Muscle of leg (tissue), 3 donors: ENCODE measurements at regions not wholly inside any gene's neighbourhood (a gene's known extent, or its start where the extent isn't known, plus 50 kb on each side); places are given as distances from the start of the nearest gene placed in this dataset.

Experiments used
- DNase-seq: peaks from one replicate; pipeline ENCODE4 v3.0.0; 2013
- H3K27ac ChIP-seq: one replicate; pipeline ENCODE4 v1.5.1; 2013; ENCODE audit warnings: mild to moderate bottlenecking, low read length, control low read depth
- H3K27me3 ChIP-seq: one replicate; pipeline ENCODE4 v1.6.1; 2013; ENCODE audit warnings: low read length; ENCODE audit not compliant: control insufficient read depth, insufficient read depth
- H3K36me3 ChIP-seq: one replicate; pipeline ENCODE4 v1.6.1; 2013; ENCODE audit warnings: low read length; ENCODE audit not compliant: control insufficient read depth, insufficient read depth
- H3K4me1 ChIP-seq: one replicate; pipeline ENCODE4 v1.6.1; 2013; ENCODE audit warnings: low read length; ENCODE audit not compliant: control insufficient read depth, insufficient read depth
- H3K4me3 ChIP-seq: one replicate; pipeline ENCODE4 v1.5.1; 2013; ENCODE audit warnings: low read length, control low read depth
- H3K9me3 ChIP-seq: replicated peaks from 2 replicates; pipeline ENCODE4 v1.6.1; 2013; ENCODE audit warnings: low read depth, low read length; ENCODE audit not compliant: control insufficient read depth
- WGBS: methylation state at CpG from one replicate; pipeline ENCODE4 v1.1.5; 2013; ENCODE audit warnings: missing lambda C conversion rate; ENCODE audit not compliant: insufficient coverage; 5-methylcytosine and 5-hydroxymethylcytosine counted together

DNA sequence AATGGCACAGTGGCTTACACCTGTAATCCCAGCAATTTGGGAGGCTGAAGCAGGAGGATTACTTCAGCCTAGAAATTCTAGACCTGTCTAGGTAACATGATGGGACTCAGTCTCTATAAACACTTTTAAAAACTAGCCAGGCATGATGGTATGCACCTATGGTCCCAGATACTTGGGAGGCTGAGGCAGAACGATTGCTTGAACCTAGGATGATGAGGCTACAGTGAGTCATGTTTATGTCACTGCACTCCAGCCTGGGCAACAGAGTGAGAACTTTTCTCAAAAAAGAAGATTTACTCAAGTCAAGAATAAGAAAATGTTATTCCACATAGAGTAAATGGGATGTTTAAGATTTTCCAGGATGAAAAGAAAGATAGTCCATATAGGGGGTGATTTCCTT, 158.6 kb downstream of the HNMT start:
- no peak for DNase-seq
- Histone ChIP-seq H3K36me3 (no peaks in the 10 kb centered on the region), H3K27ac (no peak overlapping the region), H3K4me3 (no peak overlapping the region), H3K27me3 (no peaks in the 10 kb centered on the region), H3K4me1 (no peaks in the 10 kb centered on the region), H3K9me3 (no peaks in the 10 kb centered on the region)
- no CpG with 5 or more reads among the region's 1 CpG for WGBS

DNA sequence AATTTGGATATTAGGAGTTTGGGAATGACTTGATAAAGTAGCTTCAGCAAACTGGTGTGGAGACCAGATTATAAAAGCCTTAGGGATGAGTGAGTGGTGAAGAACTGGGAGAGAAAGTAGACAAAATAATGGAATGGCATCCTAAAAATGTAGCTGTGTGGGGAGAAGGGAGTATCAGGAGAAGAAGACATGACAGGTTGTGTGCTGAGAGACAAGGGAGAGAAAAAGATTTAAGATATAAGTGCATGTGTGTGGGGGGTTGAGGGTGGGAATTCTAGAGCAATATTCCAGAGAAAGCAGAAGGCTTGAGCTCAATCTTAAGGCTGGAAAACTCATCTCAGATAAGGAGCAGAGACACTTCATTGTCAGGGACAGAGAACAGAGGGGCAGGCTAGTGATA, 159.5 kb downstream of the HNMT start:
- Histone ChIP-seq H3K9me3 (no peaks in the 10 kb centered on the region), H3K4me3 (no peak overlapping the region), H3K36me3 (no peaks in the 10 kb centered on the region), H3K27me3 (no peaks in the 10 kb centered on the region), H3K4me1 (no peaks in the 10 kb centered on the region), H3K27ac (no peak overlapping the region)
- DNase-seq = no peak

DNA sequence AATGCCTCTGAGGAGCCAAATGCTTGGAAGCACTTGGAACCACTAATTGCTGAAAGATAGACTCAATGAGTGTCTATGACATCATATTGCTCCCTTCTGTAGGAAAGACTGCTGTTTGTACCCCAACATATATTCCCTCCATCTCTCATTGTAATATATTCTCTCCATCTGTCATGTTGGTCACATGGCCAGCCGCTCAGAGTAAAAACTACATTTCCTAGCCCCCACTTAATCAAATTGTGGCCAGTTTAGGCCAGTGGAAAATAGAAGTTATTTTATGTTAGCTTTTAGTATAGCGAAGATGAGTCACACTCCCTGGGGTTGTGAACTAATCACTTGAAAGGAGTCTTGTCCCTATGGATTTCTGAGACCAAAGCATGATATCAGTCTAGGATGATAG, 160.2 kb downstream of the HNMT start:
- no peak overlapping the region for H3K4me3 ChIP-seq
- no peaks in the 10 kb centered on the region for H3K9me3 ChIP-seq
- no peaks in the 10 kb centered on the region for H3K4me1 ChIP-seq
- no CpG with 5 or more reads among the region's 2 CpGs for WGBS
- H3K27me3 ChIP-seq = no peaks in the 10 kb centered on the region
- no peak for DNase-seq
- no peaks in the 10 kb centered on the region for H3K36me3 ChIP-seq
- no peak overlapping the region for H3K27ac ChIP-seq

DNA sequence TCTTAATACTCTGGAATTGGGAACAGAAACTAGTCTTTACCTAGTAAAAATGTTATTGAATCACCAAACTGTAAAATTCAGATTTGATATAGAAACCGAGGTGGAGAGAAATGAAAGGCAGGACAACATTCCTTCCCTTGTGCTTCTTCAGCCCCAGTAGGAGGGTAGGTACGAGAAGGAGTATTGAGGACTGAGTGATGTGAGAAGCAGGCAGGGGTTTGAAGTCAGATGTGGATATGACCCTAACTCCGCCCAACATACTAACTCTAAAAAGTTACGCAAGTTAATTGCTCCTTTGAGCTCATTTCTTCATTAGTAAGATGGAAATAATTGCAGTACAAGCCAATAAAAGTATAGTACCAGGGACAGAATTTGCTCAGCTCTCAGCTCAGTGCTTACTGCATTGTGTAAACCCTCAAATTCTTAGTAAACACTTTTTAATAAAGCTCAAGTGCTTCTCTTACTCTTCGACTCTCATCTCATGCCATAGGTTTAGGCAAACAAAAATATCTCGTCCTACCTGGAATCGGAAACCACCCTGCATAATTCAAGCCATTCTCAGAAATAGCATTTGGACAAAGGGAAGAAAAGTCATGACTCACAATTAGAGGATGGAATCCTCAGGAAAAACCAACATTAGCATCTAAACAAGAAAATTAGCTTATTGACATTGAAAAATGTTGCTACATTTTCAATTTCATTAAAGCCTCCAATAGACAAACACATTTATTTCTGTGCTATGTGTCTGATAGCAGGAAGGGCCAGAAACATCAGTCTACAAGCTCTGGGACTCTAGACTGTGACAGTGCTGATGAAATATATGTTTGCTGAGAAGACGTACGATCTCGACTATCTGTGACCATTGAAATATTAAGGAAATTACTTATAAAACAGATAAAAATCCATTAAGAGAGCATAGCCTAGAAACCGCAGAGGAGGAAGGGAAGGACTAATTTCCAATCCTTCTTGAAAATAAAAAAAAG, 161.3 kb downstream of the HNMT start:
- Histone ChIP-seq H3K27ac (no peak overlapping the region), H3K4me3 (no peak overlapping the region), H3K36me3 (no peaks in the 10 kb centered on the region), H3K4me1 (no peaks in the 10 kb centered on the region), H3K27me3 (no peaks in the 10 kb centered on the region), H3K9me3 (no peaks in the 10 kb centered on the region)
- DNase-seq = no peak
- no CpG with 5 or more reads among the region's 11 CpGs for WGBS

DNA sequence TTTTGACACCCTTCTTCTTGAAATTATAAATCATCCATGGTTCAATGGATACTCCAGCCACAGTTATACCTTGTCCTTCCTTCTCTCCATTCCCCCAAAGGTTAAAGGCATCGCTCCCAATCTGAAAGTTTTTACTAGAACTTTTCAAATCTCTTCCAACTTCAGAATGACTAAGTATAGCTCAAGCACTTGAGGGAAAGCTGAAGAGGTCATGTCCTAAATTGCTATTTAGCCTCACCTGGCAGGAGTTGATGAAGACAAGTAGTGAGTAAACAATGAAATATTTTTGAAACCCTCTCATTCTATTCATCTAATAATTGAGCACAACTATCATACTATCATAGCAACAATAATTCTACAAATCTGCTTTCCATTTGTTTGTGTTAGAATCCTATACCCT, 167.8 kb downstream of the HNMT start:
- WGBS = no CpG with 5 or more reads among the region's 1 CpG
- Histone ChIP-seq H3K9me3 (no peaks in the 10 kb centered on the region), H3K4me3 (no peak overlapping the region), H3K27me3 (no peaks in the 10 kb centered on the region), H3K27ac (no peak overlapping the region), H3K4me1 (no peaks in the 10 kb centered on the region), H3K36me3 (no peaks in the 10 kb centered on the region)
- DNase-seq = no peak

DNA sequence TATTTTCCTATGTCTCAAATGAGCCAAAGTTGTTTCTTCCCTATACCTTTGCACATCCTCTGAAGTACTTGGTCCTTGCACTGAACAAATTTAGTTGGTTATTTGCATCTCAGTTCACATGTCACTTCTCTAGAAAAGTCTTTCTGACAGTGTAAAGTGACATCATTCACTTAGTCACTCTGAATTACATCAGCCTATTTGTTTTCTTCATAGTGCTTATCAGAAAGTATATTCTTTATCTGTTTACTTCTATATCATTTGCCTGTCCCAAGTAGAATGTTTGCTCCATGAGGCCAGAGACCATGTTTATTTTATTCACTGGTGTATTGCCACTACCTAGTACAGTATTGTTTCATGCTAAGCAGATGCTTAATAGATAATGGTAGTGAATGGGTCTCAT, 173.7 kb downstream of the HNMT start:
- no peaks in the 10 kb centered on the region for H3K4me1 ChIP-seq
- DNase-seq = peak; percentile 8
- H3K27me3 ChIP-seq = no peaks in the 10 kb centered on the region
- H3K36me3 ChIP-seq = no peaks in the 10 kb centered on the region
- H3K4me3 ChIP-seq = no peak overlapping the region
- no peaks in the 10 kb centered on the region for H3K9me3 ChIP-seq
- no peak overlapping the region for H3K27ac ChIP-seq

DNA sequence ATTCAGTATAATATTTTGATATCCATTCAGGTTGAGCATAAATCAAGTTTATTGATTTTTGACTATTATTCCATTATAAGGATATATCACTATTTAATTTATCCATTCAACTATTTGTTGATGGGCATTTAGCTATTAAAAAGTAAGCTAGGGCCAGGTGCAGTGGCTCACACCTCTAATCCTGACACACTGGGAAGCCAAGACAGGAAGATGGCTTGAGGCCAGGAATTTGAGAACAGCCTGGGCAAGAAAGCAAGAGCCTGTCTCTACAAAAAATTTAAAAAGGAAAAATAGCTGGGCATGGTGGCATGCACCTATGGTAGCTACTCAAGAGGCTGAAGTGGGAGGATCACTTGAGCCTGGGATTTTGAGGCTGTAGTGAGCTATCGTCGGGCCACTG, 183.5 kb downstream of the HNMT start:
- Histone ChIP-seq H3K4me3 (no peak overlapping the region), H3K27ac (no peak overlapping the region), H3K9me3 (no peaks in the 10 kb centered on the region), H3K4me1 (no peaks in the 10 kb centered on the region), H3K27me3 (no peaks in the 10 kb centered on the region), H3K36me3 (no peaks in the 10 kb centered on the region)
- DNase-seq = peak; percentile 16
- WGBS = no CpG with 5 or more reads among the region's 2 CpGs

DNA sequence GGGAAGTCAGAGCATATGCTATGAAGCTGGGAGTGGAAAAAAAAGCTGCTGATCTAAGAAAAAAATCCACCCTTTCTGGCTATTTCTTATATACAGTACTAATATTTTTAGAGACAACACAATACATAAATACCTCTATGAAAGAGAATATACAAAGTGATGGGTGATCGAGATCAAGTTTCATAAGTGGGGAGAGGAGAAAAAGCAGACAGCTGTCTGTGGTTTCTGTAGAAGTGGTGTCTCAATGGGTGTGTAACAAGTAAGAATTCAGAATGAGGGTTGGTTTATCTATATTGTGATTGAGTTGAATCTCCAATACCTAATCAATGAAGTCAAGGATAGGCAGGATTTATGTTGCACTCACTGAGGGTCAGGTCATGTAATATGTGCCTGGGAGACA, 191.0 kb downstream of the HNMT start:
- Histone ChIP-seq H3K4me3 (no peak overlapping the region), H3K9me3 (no peaks in the 10 kb centered on the region), H3K27ac (no peak overlapping the region), H3K27me3 (no peaks in the 10 kb centered on the region), H3K36me3 (no peaks in the 10 kb centered on the region), H3K4me1 (no peaks in the 10 kb centered on the region)
- no peak for DNase-seq
- WGBS = no CpG with 5 or more reads among the region's 1 CpG

DNA sequence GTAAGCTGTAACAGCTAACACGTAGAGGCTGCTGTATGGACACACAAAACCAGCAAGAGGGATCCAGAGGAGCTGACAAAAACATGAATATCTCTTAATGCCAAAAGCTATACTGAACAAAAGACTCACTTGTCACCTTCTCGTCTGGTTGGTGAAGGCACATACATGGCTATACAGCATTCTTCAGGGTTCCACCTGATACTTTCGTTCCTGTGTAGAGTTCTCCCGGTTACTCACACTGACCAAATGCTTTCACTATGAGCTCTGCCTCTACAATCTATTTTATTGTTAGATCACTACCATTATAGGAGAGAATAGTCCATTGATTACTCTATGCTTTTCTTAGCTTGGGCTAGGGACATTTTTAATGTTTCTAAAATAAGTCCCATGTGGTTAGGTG, 193.1 kb downstream of the HNMT start:
- Histone ChIP-seq H3K36me3 (no peaks in the 10 kb centered on the region), H3K4me3 (no peak overlapping the region), H3K27ac (no peak overlapping the region), H3K27me3 (no peaks in the 10 kb centered on the region), H3K4me1 (no peaks in the 10 kb centered on the region), H3K9me3 (no peaks in the 10 kb centered on the region)
- no peak for DNase-seq
- 82% methylated on average over 1 of the region's 4 CpGs for WGBS

DNA sequence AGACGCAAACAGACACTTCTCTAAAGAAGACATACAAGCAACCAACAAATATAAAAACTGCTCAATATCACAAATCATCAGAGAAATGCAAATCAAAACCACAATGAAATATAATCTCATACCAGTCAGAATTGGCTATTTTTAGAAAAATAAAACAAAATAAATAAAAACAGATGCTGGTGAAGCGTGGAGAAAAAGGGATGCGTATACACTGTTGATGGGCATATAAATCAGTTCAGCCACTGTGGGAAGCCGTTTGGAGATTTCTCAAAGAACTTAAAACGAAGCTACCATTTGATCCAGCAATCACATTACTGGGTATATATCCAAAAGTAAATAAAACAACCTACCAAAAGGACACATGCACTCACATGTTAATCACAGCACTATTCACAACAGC, 206.2 kb downstream of the HNMT start:
- Histone ChIP-seq H3K27ac (no peak overlapping the region), H3K4me1 (no peaks in the 10 kb centered on the region), H3K4me3 (no peak overlapping the region), H3K36me3 (no peaks in the 10 kb centered on the region), H3K9me3 (peaks cover 8% of the 10 kb centered on the region), H3K27me3 (no peaks in the 10 kb centered on the region)
- WGBS = no CpG with 5 or more reads among the region's 5 CpGs
- DNase-seq = no peak

DNA sequence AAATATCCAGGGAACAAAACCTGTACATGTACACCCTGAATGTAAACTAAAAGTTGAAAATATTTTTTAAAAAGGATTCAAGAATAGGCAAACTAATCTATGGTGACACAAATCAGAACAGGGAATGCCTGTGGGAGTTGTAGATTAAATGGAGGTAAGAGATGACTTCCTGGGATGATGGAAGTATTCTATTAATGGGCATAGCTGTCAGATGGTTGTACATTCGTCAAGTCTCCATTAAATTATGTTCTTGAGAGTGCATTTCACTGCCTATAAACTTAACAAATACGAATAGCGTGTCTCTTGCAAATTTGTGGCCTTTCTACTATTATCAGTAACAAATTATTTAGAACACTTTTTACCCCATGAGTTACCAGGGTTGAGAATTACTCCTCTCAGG, 207.0 kb downstream of the HNMT start:
- no peak for DNase-seq
- no peaks in the 10 kb centered on the region for H3K4me1 ChIP-seq
- H3K4me3 ChIP-seq = no peak overlapping the region
- no peaks in the 10 kb centered on the region for H3K36me3 ChIP-seq
- peaks cover 4% of the 10 kb centered on the region for H3K9me3 ChIP-seq
- no peaks in the 10 kb centered on the region for H3K27me3 ChIP-seq
- no peak overlapping the region for H3K27ac ChIP-seq
- no CpG with 5 or more reads among the region's 3 CpGs for WGBS
